Uterus (tissue), 3 donors: ENCODE measurements at regions not wholly inside any gene's neighbourhood (a gene's known extent, or its start where the extent isn't known, plus 50 kb on each side); places are given as distances from the start of the nearest gene placed in this dataset.

Experiments used
- DNase-seq, 2 donors: peaks; one replicate each; pipeline ENCODE4 v3.0.0-alpha.2; 2019 to 2020
- H3K27ac ChIP-seq, 2 donors: fragments of 200-600 bp; sonication (generic); 1 replicate in 1 of 2; 2 replicates in 1 of 2; pipeline ENCODE4 v1.5.1; 2016 to 2018
- H3K27me3 ChIP-seq, 2 donors: fragments of 200-600 bp; sonication (generic); one replicate each; pipeline ENCODE4 v1.5.1; 2018 to 2019; ENCODE audit warnings: control low read depth in 1 of 2
- H3K36me3 ChIP-seq, 2 donors: fragments of 200-600 bp; sonication (generic); one replicate each; pipeline ENCODE4 v1.5.1; 2019; ENCODE audit warnings: control low read depth in 1 of 2
- H3K4me1 ChIP-seq, 2 donors: fragments of 200-600 bp; sonication (generic); one replicate each; pipeline ENCODE4 v1.5.1; 2018 to 2019; ENCODE audit warnings: control low read depth in 1 of 2
- H3K4me3 ChIP-seq, 2 donors: fragments of 200-600 bp; sonication (generic); 1 replicate in 1 of 2; 2 replicates in 1 of 2; pipeline ENCODE4 v1.5.1; 2018 to 2019; ENCODE audit warnings: mild to moderate bottlenecking in 1 of 2
- H3K9me3 ChIP-seq, 2 donors: fragments of 200-600 bp; sonication (generic); one replicate each; pipeline ENCODE4 v1.5.1; 2019; ENCODE audit warnings: control low read depth in 1 of 2
- CTCF ChIP-seq, 4 experiments: fragments of 200-600 bp in 2 of 4; fragments of 450-650 bp in 2 of 4; sonication (generic) in 2 of 4; IDR thresholded peaks; one replicate each; pipeline ENCODE4 v1.5.1; 2016 to 2019; ENCODE audit warnings: antibody characterized with exemption in 4 of 4, mild to moderate bottlenecking in 2 of 4, moderate library complexity in 1 of 4
- POLR2A ChIP-seq, 2 donors: fragments of 450-650 bp; IDR thresholded peaks; one replicate each; pipeline ENCODE4 v1.6.1; 2016; ENCODE audit warnings: antibody characterized with exemption in 2 of 2, mild to moderate bottlenecking in 1 of 2, moderate library complexity in 1 of 2
- intact Hi-C: fragments of 100-400 bp; cut with DNase I; formaldehyde crosslinking; loops from one replicate; pipeline ENCODE4 v1.15.1; 2023; ENCODE audit warnings: low total_unique reads
- donor health status: DM: yes; HTN: yes; CAD: no.

GRCh38 chr1:208640295-208640694 lies 396.1 kb upstream of the PLXNA2 start:
- no peaks in the 10 kb centered on the region for H3K9me3 ChIP-seq
- H3K4me1 ChIP-seq = no peaks in the 10 kb centered on the region
- peaks cover 0 to 9% of the 10 kb centered on the region in 2 donors for H3K27me3 ChIP-seq
- intact Hi-C loops = no loop called here
- no peak for DNase-seq
- no peaks in the 10 kb centered on the region for H3K36me3 ChIP-seq
- TF ChIP-seq POLR2A (IDR thresholded peaks at IDR 0.05) (no peak), CTCF (IDR thresholded peaks at IDR 0.05) (no peak)
- H3K4me3 ChIP-seq = no peak overlapping the region
- H3K27ac ChIP-seq = no peak overlapping the region

- Histone ChIP-seq H3K27ac (no peak overlapping the region), H3K9me3 (no peaks in the 10 kb centered on the region), H3K36me3 (no peaks in the 10 kb centered on the region), H3K4me3 (no peak overlapping the region), H3K4me1 (no peaks in the 10 kb centered on the region), H3K27me3 (peaks cover 0 to 9% of the 10 kb centered on the region in 2 donors)
- DNase-seq = no peak
- intact Hi-C loops = no loop called here
- no peak for TF ChIP-seq CTCF (IDR thresholded peaks at IDR 0.05)
- TF ChIP-seq POLR2A (IDR thresholded peaks at IDR 0.05) = no peak
Measured at GRCh38 chr1:208641579-208642280, 397.5 kb upstream of the PLXNA2 start.

- Histone ChIP-seq H3K27me3 (peaks cover 0 to 9% of the 10 kb centered on the region in 2 donors), H3K4me1 (no peaks in the 10 kb centered on the region), H3K9me3 (no peaks in the 10 kb centered on the region), H3K36me3 (no peaks in the 10 kb centered on the region), H3K27ac (no peak overlapping the region), H3K4me3 (no peak overlapping the region)
- intact Hi-C loops = no loop called here
- TF ChIP-seq CTCF (IDR thresholded peaks at IDR 0.05) (no peak), POLR2A (IDR thresholded peaks at IDR 0.05) (no peak)
- no peak for DNase-seq
Measured at GRCh38 chr1:208643005-208643597, 398.9 kb upstream of the PLXNA2 start.

GRCh38 chr1:208644401-208645160 lies 400.4 kb upstream of the PLXNA2 start:
- no peaks in the 10 kb centered on the region for H3K9me3 ChIP-seq
- no peak overlapping the region for H3K27ac ChIP-seq
- intact Hi-C loops = no loop called here
- peaks cover 0 to 16% of the 10 kb centered on the region in 2 donors for H3K27me3 ChIP-seq
- H3K4me3 ChIP-seq = no peak overlapping the region
- TF ChIP-seq POLR2A (IDR thresholded peaks at IDR 0.05) (no peak), CTCF (IDR thresholded peaks at IDR 0.05) (no peak)
- H3K4me1 ChIP-seq = no peaks in the 10 kb centered on the region
- no peak for DNase-seq
- H3K36me3 ChIP-seq = no peaks in the 10 kb centered on the region

GRCh38 chr1:208646431-208646830 lies 402.2 kb upstream of the PLXNA2 start:
- H3K27ac ChIP-seq = no peak overlapping the region
- no peaks in the 10 kb centered on the region for H3K4me1 ChIP-seq
- H3K4me3 ChIP-seq = no peak overlapping the region
- H3K36me3 ChIP-seq = no peaks in the 10 kb centered on the region
- H3K27me3 ChIP-seq = peaks cover 0 to 7% of the 10 kb centered on the region in 2 donors
- H3K9me3 ChIP-seq = no peaks in the 10 kb centered on the region
- no peak for DNase-seq
- no peak for TF ChIP-seq POLR2A (IDR thresholded peaks at IDR 0.05)
- TF ChIP-seq CTCF (IDR thresholded peaks at IDR 0.05) = no peak
- intact Hi-C loops = no loop called here
